ENCODE measurements at regions not wholly inside any gene's neighbourhood (a gene's known extent, or its start where the extent isn't known, plus 50 kb on each side); places are given as distances from the start of the nearest gene placed in this dataset.
"Not testable (repeated sequence)": the region's sequence is repeated elsewhere in the genome, so short reads cannot be mapped to it uniquely, and the experiment has no call there.

- no peak for TF ChIP-seq CTCF (IDR thresholded peaks at IDR 0.05; ENCODE audit: insufficient read depth, low read depth, low read length)
- no peak for DNase-seq (ENCODE audit: low read depth)
- no peak overlapping the region for H3K4me3 ChIP-seq (ENCODE audit: low read depth, low read length)
These were observed 746.0 kb upstream of the TMEFF2 start for GRCh38 chr2:192940767-192941166.

- no peak for DNase-seq (ENCODE audit: low read depth)
- H3K4me3 ChIP-seq (ENCODE audit: low read depth, low read length): no peak overlapping the region
These were observed 737.6 kb upstream of the TMEFF2 start for GRCh38 chr2:192932376-192932775.

GRCh38 chr2:192921631-192922030, 726.9 kb upstream of the TMEFF2 start:
- not testable (repeated sequence) for H3K4me3 ChIP-seq (ENCODE audit: low read depth, low read length); DNase-seq (ENCODE audit: low read depth)

More at GRCh38 chr2:192932376-192932775, 737.6 kb upstream of the TMEFF2 start:
- no peak for TF ChIP-seq CTCF (IDR thresholded peaks at IDR 0.05; ENCODE audit: insufficient read depth, low read depth, low read length)

GRCh38 chr2:192901446-192901845, 706.7 kb upstream of the TMEFF2 start:
- no peak overlapping the region for H3K4me3 ChIP-seq (ENCODE audit: low read depth, low read length)
- no peak for TF ChIP-seq CTCF (IDR thresholded peaks at IDR 0.05; ENCODE audit: insufficient read depth, low read depth, low read length)
- DNase-seq (ENCODE audit: low read depth): no peak

- TF ChIP-seq CTCF (IDR thresholded peaks at IDR 0.05; ENCODE audit: insufficient read depth, low read depth, low read length): no peak
- no peak overlapping the region for H3K4me3 ChIP-seq (ENCODE audit: low read depth, low read length)
- no peak for DNase-seq (ENCODE audit: low read depth)
These were observed 704.7 kb upstream of the TMEFF2 start for GRCh38 chr2:192899466-192899865.

GRCh38 chr2:192893976-192894375, 699.2 kb upstream of the TMEFF2 start:
- not testable (repeated sequence) for H3K4me3 ChIP-seq (ENCODE audit: low read depth, low read length); DNase-seq (ENCODE audit: low read depth)

- no peak for TF ChIP-seq CTCF (IDR thresholded peaks at IDR 0.05; ENCODE audit: insufficient read depth, low read depth, low read length)
- no peak for DNase-seq (ENCODE audit: low read depth)
These were observed 693.4 kb upstream of the TMEFF2 start for GRCh38 chr2:192888109-192888508.

GRCh38 chr2:192887337-192887736, 692.6 kb upstream of the TMEFF2 start:
- no peak for TF ChIP-seq CTCF (IDR thresholded peaks at IDR 0.05; ENCODE audit: insufficient read depth, low read depth, low read length)
- no peak overlapping the region for H3K4me3 ChIP-seq (ENCODE audit: low read depth, low read length)
- no peak for DNase-seq (ENCODE audit: low read depth)

More at GRCh38 chr2:192888109-192888508, 693.4 kb upstream of the TMEFF2 start:
- no peak overlapping the region for H3K4me3 ChIP-seq (ENCODE audit: low read depth, low read length)

Measured in fibroblast of villous mesenchyme (primary cell).